HL-60 (cell line): ENCODE measurements at regions not wholly inside any gene's neighbourhood (a gene's known extent, or its start where the extent isn't known, plus 50 kb on each side); places are given as distances from the start of the nearest gene placed in this dataset.

ENCODE experiments used
- GABPA ChIP-seq: IDR thresholded peaks from 2 replicates; pipeline ENCODE4 v1.6.1; 2012; ENCODE audit warnings: low read depth
- POLR2AphosphoS5 ChIP-seq: IDR thresholded peaks from 2 replicates; pipeline ENCODE4 v1.6.1; 2012; ENCODE audit warnings: low read depth
- TF ChIP-seq, protein P1 (sequence below): IDR thresholded peaks from one replicate; pipeline ENCODE4 v1.5.1; 2011; ENCODE audit warnings: low read length, control low read depth, inconsistent platforms; ENCODE audit not compliant: insufficient read depth
- TF ChIP-seq, protein P2 (sequence below): IDR thresholded peaks from 2 replicates; pipeline ENCODE4 v1.6.1; 2012; ENCODE audit warnings: low read depth; ENCODE audit not compliant: insufficient replicate concordance

DNA sequence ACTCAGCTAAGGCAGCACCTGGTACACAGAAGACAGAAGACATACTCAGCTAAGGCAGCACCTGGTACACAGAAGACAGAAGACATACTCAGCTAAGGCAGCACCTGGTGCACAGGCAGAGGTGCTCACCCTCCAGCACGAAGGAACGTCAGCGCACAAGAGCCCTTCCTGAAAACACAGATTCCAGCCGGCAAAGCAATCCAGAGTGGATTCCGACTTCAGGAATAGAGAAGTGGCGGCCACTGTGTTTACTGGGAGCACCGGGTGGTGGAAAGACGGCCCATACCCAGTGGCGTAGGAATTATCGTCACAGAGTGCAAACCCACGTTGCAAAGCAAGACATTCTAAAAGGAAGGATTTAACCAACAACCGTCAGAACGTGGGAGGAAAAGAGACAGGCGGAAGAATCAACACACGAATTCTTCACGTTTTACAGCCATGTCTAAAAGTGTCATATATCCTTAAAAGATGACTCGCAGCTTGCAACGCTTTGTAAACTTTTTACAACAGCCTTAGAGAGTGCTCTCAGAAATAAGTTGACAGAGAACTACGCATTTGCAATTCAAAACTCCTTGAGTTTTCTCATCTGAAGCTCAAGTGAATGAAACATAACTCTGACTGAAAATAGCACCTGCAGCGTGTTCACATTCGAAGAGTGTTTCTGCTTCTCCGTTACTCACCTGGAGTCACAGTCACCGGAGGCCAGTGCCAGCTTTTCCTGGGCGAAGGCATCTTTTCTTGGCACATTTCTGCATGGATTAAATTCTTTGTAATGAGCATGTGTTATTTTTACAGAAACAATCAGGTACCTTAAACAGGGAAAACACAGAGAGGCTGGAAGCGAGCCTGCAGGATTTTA lies 55.8 kb upstream of the GALNT9 start:
- TF ChIP-seq, protein P1, sequence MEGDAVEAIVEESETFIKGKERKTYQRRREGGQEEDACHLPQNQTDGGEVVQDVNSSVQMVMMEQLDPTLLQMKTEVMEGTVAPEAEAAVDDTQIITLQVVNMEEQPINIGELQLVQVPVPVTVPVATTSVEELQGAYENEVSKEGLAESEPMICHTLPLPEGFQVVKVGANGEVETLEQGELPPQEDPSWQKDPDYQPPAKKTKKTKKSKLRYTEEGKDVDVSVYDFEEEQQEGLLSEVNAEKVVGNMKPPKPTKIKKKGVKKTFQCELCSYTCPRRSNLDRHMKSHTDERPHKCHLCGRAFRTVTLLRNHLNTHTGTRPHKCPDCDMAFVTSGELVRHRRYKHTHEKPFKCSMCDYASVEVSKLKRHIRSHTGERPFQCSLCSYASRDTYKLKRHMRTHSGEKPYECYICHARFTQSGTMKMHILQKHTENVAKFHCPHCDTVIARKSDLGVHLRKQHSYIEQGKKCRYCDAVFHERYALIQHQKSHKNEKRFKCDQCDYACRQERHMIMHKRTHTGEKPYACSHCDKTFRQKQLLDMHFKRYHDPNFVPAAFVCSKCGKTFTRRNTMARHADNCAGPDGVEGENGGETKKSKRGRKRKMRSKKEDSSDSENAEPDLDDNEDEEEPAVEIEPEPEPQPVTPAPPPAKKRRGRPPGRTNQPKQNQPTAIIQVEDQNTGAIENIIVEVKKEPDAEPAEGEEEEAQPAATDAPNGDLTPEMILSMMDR: no peak
- TF ChIP-seq GABPA (no peak), POLR2AphosphoS5 (no peak)
- TF ChIP-seq, protein P2, sequence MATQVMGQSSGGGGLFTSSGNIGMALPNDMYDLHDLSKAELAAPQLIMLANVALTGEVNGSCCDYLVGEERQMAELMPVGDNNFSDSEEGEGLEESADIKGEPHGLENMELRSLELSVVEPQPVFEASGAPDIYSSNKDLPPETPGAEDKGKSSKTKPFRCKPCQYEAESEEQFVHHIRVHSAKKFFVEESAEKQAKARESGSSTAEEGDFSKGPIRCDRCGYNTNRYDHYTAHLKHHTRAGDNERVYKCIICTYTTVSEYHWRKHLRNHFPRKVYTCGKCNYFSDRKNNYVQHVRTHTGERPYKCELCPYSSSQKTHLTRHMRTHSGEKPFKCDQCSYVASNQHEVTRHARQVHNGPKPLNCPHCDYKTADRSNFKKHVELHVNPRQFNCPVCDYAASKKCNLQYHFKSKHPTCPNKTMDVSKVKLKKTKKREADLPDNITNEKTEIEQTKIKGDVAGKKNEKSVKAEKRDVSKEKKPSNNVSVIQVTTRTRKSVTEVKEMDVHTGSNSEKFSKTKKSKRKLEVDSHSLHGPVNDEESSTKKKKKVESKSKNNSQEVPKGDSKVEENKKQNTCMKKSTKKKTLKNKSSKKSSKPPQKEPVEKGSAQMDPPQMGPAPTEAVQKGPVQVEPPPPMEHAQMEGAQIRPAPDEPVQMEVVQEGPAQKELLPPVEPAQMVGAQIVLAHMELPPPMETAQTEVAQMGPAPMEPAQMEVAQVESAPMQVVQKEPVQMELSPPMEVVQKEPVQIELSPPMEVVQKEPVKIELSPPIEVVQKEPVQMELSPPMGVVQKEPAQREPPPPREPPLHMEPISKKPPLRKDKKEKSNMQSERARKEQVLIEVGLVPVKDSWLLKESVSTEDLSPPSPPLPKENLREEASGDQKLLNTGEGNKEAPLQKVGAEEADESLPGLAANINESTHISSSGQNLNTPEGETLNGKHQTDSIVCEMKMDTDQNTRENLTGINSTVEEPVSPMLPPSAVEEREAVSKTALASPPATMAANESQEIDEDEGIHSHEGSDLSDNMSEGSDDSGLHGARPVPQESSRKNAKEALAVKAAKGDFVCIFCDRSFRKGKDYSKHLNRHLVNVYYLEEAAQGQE: no peak
